Sigmoid colon (tissue), 6 donors: ENCODE measurements at regions not wholly inside any gene's neighbourhood (a gene's known extent, or its start where the extent isn't known, plus 50 kb on each side); places are given as distances from the start of the nearest gene placed in this dataset.

Source experiments
- DNase-seq: peaks from one replicate; pipeline ENCODE4 v3.0.0-alpha.2; 2019
- H3K27ac ChIP-seq, 4 donors: fragments of 200-600 bp; sonication (generic); one replicate each; pipeline ENCODE4 v1.5.1; 2016 to 2019; ENCODE audit warnings: mild to moderate bottlenecking in 1 of 4
- H3K27me3 ChIP-seq, 3 donors: fragments of 200-600 bp; sonication (generic); one replicate each; pipeline ENCODE4 v1.5.1; 2019; ENCODE audit warnings: mild to moderate bottlenecking in 1 of 3
- H3K36me3 ChIP-seq, 4 donors: fragments of 200-600 bp; sonication (generic); one replicate each; pipeline ENCODE4 v1.5.1; 2016 to 2019
- H3K4me1 ChIP-seq, 4 donors: fragments of 200-600 bp; sonication (generic); one replicate each; pipeline ENCODE4 v1.5.1; 2017 to 2019
- H3K4me3 ChIP-seq, 4 donors: fragments of 200-600 bp; sonication (generic); one replicate each; pipeline ENCODE4 v1.5.1; 2017 to 2019; ENCODE audit warnings: mild to moderate bottlenecking in 2 of 4, moderate library complexity in 1 of 4
- H3K9me3 ChIP-seq, 4 donors: fragments of 200-600 bp in 3 of 4; sonication (generic) in 3 of 4; one replicate each; pipeline versions ENCODE4 v1.5.1 to v1.6.1; 2013 to 2019
- EP300 ChIP-seq, 4 donors: sonication (generic); formaldehyde crosslinking; IDR thresholded peaks; one replicate each; pipeline ENCODE4 v1.6.1; 2017; ENCODE audit warnings: antibody characterized with exemption in 4 of 4
- POLR2A ChIP-seq, 2 donors: fragments of 450-650 bp; IDR thresholded peaks; one replicate each; pipeline ENCODE4 v1.6.1; 2016; ENCODE audit warnings: antibody characterized with exemption in 2 of 2, mild to moderate bottlenecking in 2 of 2, moderate library complexity in 2 of 2
- POLR2AphosphoS5 ChIP-seq, 4 donors: sonication (generic); formaldehyde crosslinking; IDR thresholded peaks; one replicate each; pipeline ENCODE4 v1.6.1; 2017; ENCODE audit warnings: antibody characterized with exemption in 4 of 4
- WGBS, 2 donors: extraction: QIAGEN DNeasy Blood & Tissue Kit; methylation state at CpG; one replicate each; pipeline ENCODE4 v1.1.7; 2013; 5-methylcytosine and 5-hydroxymethylcytosine counted together
- intact Hi-C: fragments of 100-400 bp; cut with DNase I; formaldehyde crosslinking; loops from one replicate; pipeline ENCODE4 v1.15.1; 2023
- TF ChIP-seq, protein P1 (sequence below), 4 experiments: fragments of 450-650 bp in 3 of 4; fragments of 200-600 bp in 1 of 4; IDR thresholded peaks; one replicate each; pipeline ENCODE4 v1.5.1; 2016 to 2019; ENCODE audit warnings: antibody characterized with exemption in 4 of 4, mild to moderate bottlenecking in 3 of 4, moderate library complexity in 2 of 4
- donor health status: healthy with polysubstance abuse.
- donor health status: healthy.

DNA sequence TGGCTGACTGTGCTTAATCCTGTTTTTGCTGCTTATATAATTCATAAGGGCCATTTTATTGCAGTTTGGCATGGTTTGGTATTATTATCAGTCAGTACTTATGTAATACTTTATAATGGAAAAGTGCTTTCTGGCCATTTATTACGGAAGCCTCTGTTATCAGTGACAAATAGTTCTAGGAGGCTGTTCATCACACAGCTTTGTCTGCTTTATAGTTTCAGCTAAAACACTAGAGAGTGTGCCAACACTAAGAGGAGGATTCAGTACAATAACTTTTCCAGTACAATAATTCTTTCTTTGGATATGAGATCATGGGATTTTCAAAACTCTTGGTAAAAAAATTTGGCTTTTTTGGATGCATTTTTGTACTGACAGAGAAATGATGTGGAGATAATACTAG, 102.9 kb upstream of the PTGFR start:
- intact Hi-C loops: no loop called here

DNA sequence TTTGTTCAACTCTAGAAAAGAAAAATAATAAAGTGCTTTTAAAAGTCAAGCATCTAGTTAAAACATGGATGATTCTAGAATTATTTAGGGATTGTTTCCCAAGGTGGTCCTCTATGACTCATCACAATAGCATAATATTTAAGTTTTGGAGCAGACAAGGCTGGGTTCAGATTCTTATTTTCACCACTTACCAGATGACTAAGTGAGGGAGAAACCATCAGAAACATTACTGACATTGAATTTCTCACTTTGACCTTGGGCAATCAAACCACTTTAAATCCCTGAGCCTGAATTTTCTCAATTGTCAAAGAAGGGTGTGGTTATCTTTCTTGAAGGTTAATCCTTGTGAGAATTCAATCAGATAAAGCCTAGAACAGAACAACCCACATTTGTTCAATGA, 102.5 kb upstream of the PTGFR start:
- no peaks in the 10 kb centered on the region for H3K36me3 ChIP-seq
- no peaks in the 10 kb centered on the region for H3K9me3 ChIP-seq
- no peaks in the 10 kb centered on the region for H3K27me3 ChIP-seq
- no peak overlapping the region for H3K27ac ChIP-seq
- no peak for TF ChIP-seq EP300 (IDR thresholded peaks at IDR 0.05)
- TF ChIP-seq, protein P1, sequence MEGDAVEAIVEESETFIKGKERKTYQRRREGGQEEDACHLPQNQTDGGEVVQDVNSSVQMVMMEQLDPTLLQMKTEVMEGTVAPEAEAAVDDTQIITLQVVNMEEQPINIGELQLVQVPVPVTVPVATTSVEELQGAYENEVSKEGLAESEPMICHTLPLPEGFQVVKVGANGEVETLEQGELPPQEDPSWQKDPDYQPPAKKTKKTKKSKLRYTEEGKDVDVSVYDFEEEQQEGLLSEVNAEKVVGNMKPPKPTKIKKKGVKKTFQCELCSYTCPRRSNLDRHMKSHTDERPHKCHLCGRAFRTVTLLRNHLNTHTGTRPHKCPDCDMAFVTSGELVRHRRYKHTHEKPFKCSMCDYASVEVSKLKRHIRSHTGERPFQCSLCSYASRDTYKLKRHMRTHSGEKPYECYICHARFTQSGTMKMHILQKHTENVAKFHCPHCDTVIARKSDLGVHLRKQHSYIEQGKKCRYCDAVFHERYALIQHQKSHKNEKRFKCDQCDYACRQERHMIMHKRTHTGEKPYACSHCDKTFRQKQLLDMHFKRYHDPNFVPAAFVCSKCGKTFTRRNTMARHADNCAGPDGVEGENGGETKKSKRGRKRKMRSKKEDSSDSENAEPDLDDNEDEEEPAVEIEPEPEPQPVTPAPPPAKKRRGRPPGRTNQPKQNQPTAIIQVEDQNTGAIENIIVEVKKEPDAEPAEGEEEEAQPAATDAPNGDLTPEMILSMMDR (IDR thresholded peaks at IDR 0.05): no peak
- no peak for TF ChIP-seq POLR2AphosphoS5 (IDR thresholded peaks at IDR 0.05)
- no peak for TF ChIP-seq POLR2A (IDR thresholded peaks at IDR 0.05)
- no peak for DNase-seq
- H3K4me3 ChIP-seq: no peak overlapping the region
- intact Hi-C loops: no loop called here
- H3K4me1 ChIP-seq: peaks cover 0 to 4% (median 0%) of the 10 kb centered on the region in 4 donors

More for the DNA sequence above, 102.9 kb upstream of the PTGFR start:
- Histone ChIP-seq H3K4me3 (no peak overlapping the region), H3K27me3 (no peaks in the 10 kb centered on the region), H3K36me3 (no peaks in the 10 kb centered on the region), H3K9me3 (no peaks in the 10 kb centered on the region), H3K27ac (no peak overlapping the region), H3K4me1 (peaks cover 0 to 4% (median 0%) of the 10 kb centered on the region in 4 donors)
- no peak for TF ChIP-seq POLR2A (IDR thresholded peaks at IDR 0.05)
- TF ChIP-seq, protein P1 (IDR thresholded peaks at IDR 0.05): no peak
- TF ChIP-seq EP300 (IDR thresholded peaks at IDR 0.05): no peak
- no peak for TF ChIP-seq POLR2AphosphoS5 (IDR thresholded peaks at IDR 0.05)
- DNase-seq: no peak
- 57 to 64% methylated on average over 1 of the region's 1 CpG for WGBS, 2 donors

DNA sequence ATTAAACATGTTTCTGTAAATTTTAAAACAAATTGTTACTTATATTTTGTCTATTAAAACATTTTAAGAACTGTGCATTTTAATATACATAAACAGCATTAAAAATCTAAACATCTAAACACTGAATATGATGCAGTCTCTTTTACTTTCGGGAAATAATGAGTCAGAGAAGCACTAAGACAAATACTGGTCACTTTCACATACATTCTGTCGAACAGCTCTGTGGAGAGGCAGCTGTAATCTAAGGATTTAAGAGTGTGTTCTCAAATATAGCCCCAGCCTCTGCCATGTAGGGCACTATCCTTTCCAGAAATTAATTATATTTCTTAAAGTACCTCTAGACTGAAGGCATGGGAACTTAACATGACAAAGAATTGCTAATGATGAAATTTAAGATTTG, 89.6 kb upstream of the PTGFR start:
- H3K27ac ChIP-seq: no peak overlapping the region
- H3K27me3 ChIP-seq: no peaks in the 10 kb centered on the region
- WGBS, 2 donors: 57 to 59% methylated on average over 2 of the region's 2 CpGs
- TF ChIP-seq POLR2A (IDR thresholded peaks at IDR 0.05): no peak
- no peak for TF ChIP-seq EP300 (IDR thresholded peaks at IDR 0.05)
- no peak for TF ChIP-seq POLR2AphosphoS5 (IDR thresholded peaks at IDR 0.05)
- TF ChIP-seq, protein P1 (IDR thresholded peaks at IDR 0.05): no peak
- no peaks in the 10 kb centered on the region for H3K9me3 ChIP-seq
- intact Hi-C loops: no loop called here
- no peaks in the 10 kb centered on the region for H3K4me1 ChIP-seq
- DNase-seq: no peak
- H3K4me3 ChIP-seq: no peak overlapping the region
- H3K36me3 ChIP-seq: no peaks in the 10 kb centered on the region

DNA sequence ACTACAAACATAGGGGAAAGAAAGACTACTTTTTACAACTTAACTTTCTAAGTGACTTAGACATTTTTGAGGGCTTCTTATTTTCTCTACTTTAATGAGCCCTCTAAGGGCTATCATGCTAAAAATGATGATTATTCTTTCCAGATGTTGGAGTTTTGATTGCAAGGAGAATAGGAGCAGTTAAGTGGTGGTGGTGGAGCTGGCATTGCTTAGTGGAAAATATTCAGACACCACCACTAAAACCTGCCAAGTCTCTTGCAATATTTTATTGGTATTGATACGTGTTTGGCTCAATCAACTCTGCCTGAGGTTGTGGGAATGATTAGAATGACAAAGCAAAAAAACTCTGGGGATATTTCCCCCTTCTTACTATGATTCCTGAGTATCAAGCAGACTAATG, 82.6 kb upstream of the PTGFR start:
- intact Hi-C loops: no loop called here
- Histone ChIP-seq H3K27ac (no peak overlapping the region), H3K4me1 (no peaks in the 10 kb centered on the region), H3K36me3 (no peaks in the 10 kb centered on the region), H3K9me3 (peaks cover 0 to 13% (median 0%) of the 10 kb centered on the region in 4 donors), H3K27me3 (no peaks in the 10 kb centered on the region), H3K4me3 (no peak overlapping the region)
- DNase-seq: no peak
- no peak for TF ChIP-seq POLR2A (IDR thresholded peaks at IDR 0.05)
- TF ChIP-seq, protein P1 (IDR thresholded peaks at IDR 0.05): no peak
- no peak for TF ChIP-seq EP300 (IDR thresholded peaks at IDR 0.05)
- no peak for TF ChIP-seq POLR2AphosphoS5 (IDR thresholded peaks at IDR 0.05)
- 60 to 77% methylated on average over 1 of the region's 1 CpG for WGBS, 2 donors

DNA sequence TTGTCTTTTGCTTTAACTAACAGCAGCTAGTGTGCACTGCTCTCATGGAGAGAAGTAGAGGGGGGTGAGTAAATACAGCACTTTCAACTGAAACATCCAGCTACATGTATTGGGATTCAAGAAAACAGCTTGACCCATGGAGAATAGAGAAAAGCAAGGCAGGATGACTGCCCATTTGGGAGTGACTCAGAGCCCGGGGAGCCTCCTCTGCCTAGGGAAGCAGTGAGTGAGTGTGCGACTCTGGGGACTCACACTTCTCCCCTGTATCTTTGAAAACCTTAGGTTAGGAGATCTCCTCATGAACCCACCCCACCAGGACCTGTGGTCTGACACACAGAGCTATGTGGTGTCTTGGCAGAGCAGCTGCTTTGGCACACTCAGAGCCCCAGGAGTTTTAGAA, 82.0 kb upstream of the PTGFR start:
- DNase-seq: no peak
- TF ChIP-seq EP300 (IDR thresholded peaks at IDR 0.05) (no peak), POLR2A (IDR thresholded peaks at IDR 0.05) (no peak), POLR2AphosphoS5 (IDR thresholded peaks at IDR 0.05) (no peak)
- TF ChIP-seq, protein P1 (IDR thresholded peaks at IDR 0.05): no peak
- no peaks in the 10 kb centered on the region for H3K36me3 ChIP-seq
- H3K27ac ChIP-seq: no peak overlapping the region
- H3K4me3 ChIP-seq: no peak overlapping the region
- WGBS, 2 donors: 88 to 95% methylated on average over 2 of the region's 2 CpGs
- intact Hi-C loops: no loop called here
- H3K4me1 ChIP-seq: no peaks in the 10 kb centered on the region
- no peaks in the 10 kb centered on the region for H3K27me3 ChIP-seq
- peaks cover 0 to 13% (median 0%) of the 10 kb centered on the region in 4 donors for H3K9me3 ChIP-seq
